EH (cell line): ENCODE measurements at regions not wholly inside any gene's neighbourhood (a gene's known extent, or its start where the extent isn't known, plus 50 kb on each side); places are given as distances from the start of the nearest gene placed in this dataset.
"Not testable (repeated sequence)": the region's sequence is repeated elsewhere in the genome, so short reads cannot be mapped to it uniquely, and the experiment has no call there.

Source experiments
- DNase-seq: peaks from one replicate; pipeline ENCODE4 v3.0.0-alpha.2; 2015; ENCODE audit warnings: low read depth

- not testable (repeated sequence) for DNase-seq
Observed at GRCh38 chr10:47711428-47711827, 52.0 kb downstream of the SYT15B start.

- not testable (repeated sequence) for DNase-seq
Observed at GRCh38 chr10:47710443-47710842, 52.9 kb downstream of the SYT15B start.

GRCh38 chr10:47705698-47706414 lies 57.5 kb downstream of the SYT15B start:
- not testable (repeated sequence) for DNase-seq

- not testable (repeated sequence) for DNase-seq
Observed at GRCh38 chr10:47701285-47701684, 62.1 kb downstream of the SYT15B start.

GRCh38 chr10:47699854-47700253 lies 63.5 kb downstream of the SYT15B start:
- peak; percentile 65 for DNase-seq

GRCh38 chr10:47696170-47696569 lies 67.2 kb downstream of the SYT15B start:
- DNase-seq = not testable (repeated sequence)

GRCh38 chr10:47695149-47695548 lies 68.2 kb downstream of the SYT15B start:
- DNase-seq = not testable (repeated sequence)

GRCh38 chr10:47690304-47690703 lies 73.1 kb downstream of the SYT15B start:
- DNase-seq = not testable (repeated sequence)

- DNase-seq = not testable (repeated sequence)
Observed at GRCh38 chr10:47683826-47684475, 79.4 kb downstream of the SYT15B start.

GRCh38 chr10:47681638-47681990 lies 81.8 kb downstream of the SYT15B start:
- DNase-seq = not testable (repeated sequence)

GRCh38 chr10:47680848-47681637 lies 82.3 kb downstream of the SYT15B start:
- DNase-seq = not testable (repeated sequence)

- not testable (repeated sequence) for DNase-seq
Observed at GRCh38 chr10:47676102-47676501, 87.3 kb downstream of the SYT15B start.

GRCh38 chr10:47675577-47675976 lies 87.8 kb downstream of the SYT15B start:
- not testable (repeated sequence) for DNase-seq

GRCh38 chr10:47673128-47673527 lies 90.3 kb downstream of the SYT15B start:
- not testable (repeated sequence) for DNase-seq

GRCh38 chr10:47670857-47671256 lies 92.5 kb downstream of the SYT15B start:
- DNase-seq = not testable (repeated sequence)

GRCh38 chr10:47661955-47662577 lies 101.3 kb downstream of the SYT15B start:
- DNase-seq = not testable (repeated sequence)

- DNase-seq = not testable (repeated sequence)
Observed at GRCh38 chr10:47656732-47657131, 106.7 kb downstream of the SYT15B start.

- DNase-seq = not testable (repeated sequence)
Observed at GRCh38 chr10:47654161-47654560, 109.2 kb downstream of the SYT15B start.

GRCh38 chr10:47648594-47648993 lies 114.8 kb downstream of the SYT15B start:
- not testable (repeated sequence) for DNase-seq

GRCh38 chr10:47647523-47648101 lies 115.8 kb downstream of the SYT15B start:
- DNase-seq = peak; percentile 3

GRCh38 chr10:47646686-47647273 lies 116.6 kb downstream of the SYT15B start:
- DNase-seq = not testable (repeated sequence)
